ENCODE measurements at regions not wholly inside any gene's neighbourhood (a gene's known extent, or its start where the extent isn't known, plus 50 kb on each side); places are given as distances from the start of the nearest gene placed in this dataset.

DNA sequence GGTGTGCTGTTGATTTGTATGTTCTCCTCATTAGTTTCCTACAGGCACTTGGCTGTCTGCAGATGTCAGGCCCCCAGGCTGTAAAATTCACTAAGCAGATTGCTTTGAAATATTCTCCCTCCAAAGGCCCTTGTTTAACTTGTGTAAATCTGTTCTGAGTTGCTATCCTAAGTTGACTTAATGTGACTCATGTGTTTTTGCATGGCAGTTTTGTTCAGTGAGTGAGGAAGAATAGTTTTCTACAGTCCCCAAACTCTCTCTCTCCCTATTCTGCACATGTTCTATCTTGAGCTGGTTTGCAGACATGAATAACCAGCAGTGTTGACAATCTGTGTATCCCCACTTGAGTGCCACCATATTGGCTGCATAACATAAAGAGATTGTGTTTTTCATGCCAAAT lies 1005.4 kb upstream of the DDX18 start:
- Histone ChIP-seq H3K56ac (ENCODE audit: extremely low read depth, insufficient read depth, low read length) (no peak overlapping the region), H2BK5ac (ENCODE audit: low read depth, low read length, poor library complexity, severe bottlenecking) (no peak overlapping the region), H4K8ac (ENCODE audit: low read depth in 2 of 2, low read length in 2 of 2) (no peak overlapping the region), H4K20me1 (ENCODE audit: insufficient read depth, low read length) (no peaks in the 10 kb centered on the region), H3K9ac (ENCODE audit: low read depth, low read length) (no peak overlapping the region), H3K27ac (ENCODE audit: insufficient read depth, low read length) (no peak overlapping the region), H2AK9ac (replicated peaks; ENCODE audit: low read depth, low read length, poor library complexity) (no peak overlapping the region), H3K4me3 (ENCODE audit: insufficient read depth, low read depth, low read length) (no peak overlapping the region), H3K23ac (ENCODE audit: low read depth, low read length) (no peak overlapping the region), H3K18ac (ENCODE audit: low read depth, low read length) (no peak overlapping the region), H3K9me1 (ENCODE audit: insufficient read depth, low read length) (no peaks in the 10 kb centered on the region), H2BK20ac (ENCODE audit: low read depth, low read length) (no peak overlapping the region), H4K91ac (ENCODE audit: insufficient read depth, low read depth, low read length) (no peak overlapping the region), H3K27me3 (ENCODE audit: control insufficient read depth, insufficient read depth, low read length) (no peaks in the 10 kb centered on the region), H3K14ac (replicated peaks; ENCODE audit: low read depth, low read length) (no peak overlapping the region), H3K79me1 (ENCODE audit: low read depth in 1 of 2, low read length in 2 of 2) (no peaks in the 10 kb centered on the region), H3K36me3 (ENCODE audit: control insufficient read depth, insufficient read depth, low read length) (no peaks in the 10 kb centered on the region), H3K9me3 (ENCODE audit: control insufficient read depth, insufficient read depth, low read length) (peaks cover 5% of the 10 kb centered on the region; the same call in 1 of the 2 replicates), H3K4me1 (ENCODE audit: control insufficient read depth, insufficient read depth, low read length) (no peaks in the 10 kb centered on the region), H2AFZ (replicated peaks; ENCODE audit: low read length, poor library complexity) (no peak overlapping the region), H3K4me2 (ENCODE audit: low read depth, low read length) (no peak overlapping the region), H2BK120ac (ENCODE audit: low read depth, low read length) (no peak overlapping the region), H2BK15ac (ENCODE audit: low read depth, low read length) (no peak overlapping the region), H3K4ac (ENCODE audit: low read depth, low read length) (no peak overlapping the region), H4K5ac (ENCODE audit: low read depth, low read length) (no peak overlapping the region), H2AK5ac (ENCODE audit: low read depth, low read length) (no peak overlapping the region)
- in situ Hi-C loops (cut with MboI; ENCODE audit: low sequenced_read_pairs) = no loop called here
- POLR2A ChIA-PET (ENCODE audit: unreplicated experiment) = no interaction called here
- no peak for DNase-seq
- ATAC-seq (ENCODE audit: low read depth) = no peak
- no TSS peak for BruUV-seq (replicated peaks)
- CTCF ChIA-PET = no interaction called here
- intact Hi-C loops (cut with micrococcal nuclease) = no loop called here
- TF ChIP-seq, protein P1, sequence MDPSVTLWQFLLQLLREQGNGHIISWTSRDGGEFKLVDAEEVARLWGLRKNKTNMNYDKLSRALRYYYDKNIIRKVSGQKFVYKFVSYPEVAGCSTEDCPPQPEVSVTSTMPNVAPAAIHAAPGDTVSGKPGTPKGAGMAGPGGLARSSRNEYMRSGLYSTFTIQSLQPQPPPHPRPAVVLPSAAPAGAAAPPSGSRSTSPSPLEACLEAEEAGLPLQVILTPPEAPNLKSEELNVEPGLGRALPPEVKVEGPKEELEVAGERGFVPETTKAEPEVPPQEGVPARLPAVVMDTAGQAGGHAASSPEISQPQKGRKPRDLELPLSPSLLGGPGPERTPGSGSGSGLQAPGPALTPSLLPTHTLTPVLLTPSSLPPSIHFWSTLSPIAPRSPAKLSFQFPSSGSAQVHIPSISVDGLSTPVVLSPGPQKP (IDR thresholded peaks at IDR 0.05; ENCODE audit: borderline replicate concordance, low read depth, low read length) = no peak
- TF ChIP-seq FOS (IDR thresholded peaks at IDR 0.05; ENCODE audit: low read depth, low read length) (no peak), CHD1 (IDR thresholded peaks at IDR 0.05; ENCODE audit: low read depth, low read length) (no peak), BHLHE40 (IDR thresholded peaks at IDR 0.05; ENCODE audit: low read depth, low read length) (no peak), MAFK (IDR thresholded peaks at IDR 0.05; ENCODE audit: low read depth, low read length) (no peak), CEBPB (IDR thresholded peaks at IDR 0.05; ENCODE audit: low read depth, low read length) (no peak)
- TF ChIP-seq, protein P2, sequence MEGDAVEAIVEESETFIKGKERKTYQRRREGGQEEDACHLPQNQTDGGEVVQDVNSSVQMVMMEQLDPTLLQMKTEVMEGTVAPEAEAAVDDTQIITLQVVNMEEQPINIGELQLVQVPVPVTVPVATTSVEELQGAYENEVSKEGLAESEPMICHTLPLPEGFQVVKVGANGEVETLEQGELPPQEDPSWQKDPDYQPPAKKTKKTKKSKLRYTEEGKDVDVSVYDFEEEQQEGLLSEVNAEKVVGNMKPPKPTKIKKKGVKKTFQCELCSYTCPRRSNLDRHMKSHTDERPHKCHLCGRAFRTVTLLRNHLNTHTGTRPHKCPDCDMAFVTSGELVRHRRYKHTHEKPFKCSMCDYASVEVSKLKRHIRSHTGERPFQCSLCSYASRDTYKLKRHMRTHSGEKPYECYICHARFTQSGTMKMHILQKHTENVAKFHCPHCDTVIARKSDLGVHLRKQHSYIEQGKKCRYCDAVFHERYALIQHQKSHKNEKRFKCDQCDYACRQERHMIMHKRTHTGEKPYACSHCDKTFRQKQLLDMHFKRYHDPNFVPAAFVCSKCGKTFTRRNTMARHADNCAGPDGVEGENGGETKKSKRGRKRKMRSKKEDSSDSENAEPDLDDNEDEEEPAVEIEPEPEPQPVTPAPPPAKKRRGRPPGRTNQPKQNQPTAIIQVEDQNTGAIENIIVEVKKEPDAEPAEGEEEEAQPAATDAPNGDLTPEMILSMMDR (conservative IDR thresholded peaks at IDR 0.05; ENCODE audit: low read depth, low read length) = no peak
- dilution Hi-C loops (cut with HindIII; ENCODE audit: low sequenced_read_pairs, unreplicated experiment) = no loop called here
